Ishikawa (cell line): ENCODE measurements at regions not wholly inside any gene's neighbourhood (a gene's known extent, or its start where the extent isn't known, plus 50 kb on each side); places are given as distances from the start of the nearest gene placed in this dataset.

Experiments
- MAX ChIP-seq: IDR thresholded peaks from 2 replicates; pipeline ENCODE4 v1.6.1; 2012
- RAD21 ChIP-seq: IDR thresholded peaks from 2 replicates; pipeline ENCODE4 v1.6.1; 2012; ENCODE audit warnings: low read depth
- REST ChIP-seq: IDR thresholded peaks from 2 replicates; pipeline ENCODE4 v1.6.1; 2012; ENCODE audit warnings: low read depth, mild to moderate bottlenecking
- TAF1 ChIP-seq: IDR thresholded peaks from 2 replicates; pipeline ENCODE4 v1.6.1; 2012; ENCODE audit warnings: low read depth, mild to moderate bottlenecking
- TEAD4 ChIP-seq: IDR thresholded peaks from 2 replicates; pipeline ENCODE4 v1.6.1; 2012
- USF1 ChIP-seq: IDR thresholded peaks from 2 replicates; pipeline ENCODE4 v1.6.1; 2012
- YY1 ChIP-seq: IDR thresholded peaks from 2 replicates; pipeline ENCODE4 v1.6.1; 2012; ENCODE audit warnings: low read depth
- ZBTB7A ChIP-seq: IDR thresholded peaks from 2 replicates; pipeline ENCODE4 v1.6.1; 2012; ENCODE audit warnings: low read depth

GRCh38 chr1:72341661-72342060, 59.3 kb upstream of the NEGR1 start:
- no peak for TF ChIP-seq YY1
- TF ChIP-seq MAX = no peak
- no peak for TF ChIP-seq USF1
- TF ChIP-seq ZBTB7A = no peak
- TF ChIP-seq RAD21 = no peak
- no peak for TF ChIP-seq TEAD4
- TF ChIP-seq TAF1 = no peak
- TF ChIP-seq REST = no peak
